ENCODE measurements at regions not wholly inside any gene's neighbourhood (a gene's known extent, or its start where the extent isn't known, plus 50 kb on each side); places are given as distances from the start of the nearest gene placed in this dataset.

GRCh38 chr6:90432937-90433336 is 136.3 kb upstream of the BACH2 start:
- no peaks in the 10 kb centered on the region for H3K27me3 ChIP-seq (replicated peaks; ENCODE audit: insufficient read depth, low read length)
- no peak for TF ChIP-seq EZH2phosphoT487 (IDR thresholded peaks at IDR 0.05; ENCODE audit: low read length)
- no peak for TF ChIP-seq CTCF (IDR thresholded peaks at IDR 0.05; ENCODE audit: low read length)
- no peak overlapping the region for H3K4me2 ChIP-seq (ENCODE audit: low read depth, low read length)
- H3K4me1 ChIP-seq (ENCODE audit: low read length) = peaks cover 6% of the 10 kb centered on the region
- H3K36me3 ChIP-seq (replicated peaks; ENCODE audit: insufficient read depth, low read length) = no peaks in the 10 kb centered on the region
- peak; percentile 10 for DNase-seq
- H4K20me1 ChIP-seq (ENCODE audit: insufficient read depth, low read length) = no peaks in the 10 kb centered on the region
- no peaks in the 10 kb centered on the region for H3F3A ChIP-seq (ENCODE audit: insufficient read depth, low read length)
- H3K9me2 ChIP-seq (replicated peaks; ENCODE audit: insufficient read depth, low read length) = no peaks in the 10 kb centered on the region
- no peaks in the 10 kb centered on the region for H3K79me2 ChIP-seq (ENCODE audit: low read length)
- no peak overlapping the region for H3K9ac ChIP-seq (ENCODE audit: low read length)
- H3K4me3 ChIP-seq (ENCODE audit: low read length) = no peak overlapping the region
- no peaks in the 10 kb centered on the region for H3K9me3 ChIP-seq (replicated peaks; ENCODE audit: insufficient read depth, low read length)
- H2AFZ ChIP-seq (ENCODE audit: low read length) = no peak overlapping the region
- peak overlapping the region; percentile 5; the same call in 1 of the 2 replicates for H3K27ac ChIP-seq (ENCODE audit: low read length)

GRCh38 chr6:90432041-90432775 is 135.6 kb upstream of the BACH2 start:
- no peaks in the 10 kb centered on the region for H3F3A ChIP-seq (ENCODE audit: insufficient read depth, low read length)
- no peak overlapping the region for H3K4me3 ChIP-seq (ENCODE audit: low read length)
- H3K4me1 ChIP-seq (ENCODE audit: low read length) = peaks cover 6% of the 10 kb centered on the region
- H3K36me3 ChIP-seq (replicated peaks; ENCODE audit: insufficient read depth, low read length) = no peaks in the 10 kb centered on the region
- H3K9me3 ChIP-seq (replicated peaks; ENCODE audit: insufficient read depth, low read length) = no peaks in the 10 kb centered on the region
- H3K79me2 ChIP-seq (ENCODE audit: low read length) = no peaks in the 10 kb centered on the region
- H3K9me2 ChIP-seq (replicated peaks; ENCODE audit: insufficient read depth, low read length) = no peaks in the 10 kb centered on the region
- no peak overlapping the region for H3K9ac ChIP-seq (ENCODE audit: low read length)
- H3K27ac ChIP-seq (ENCODE audit: low read length) = no peak overlapping the region
- no peak for DNase-seq
- H3K4me2 ChIP-seq (ENCODE audit: low read depth, low read length) = no peak overlapping the region
- H2AFZ ChIP-seq (ENCODE audit: low read length) = no peak overlapping the region
- TF ChIP-seq EZH2 (optimal IDR thresholded peaks at IDR 0.05; ENCODE audit: low read depth, low read length) = no peak
- no peak for TF ChIP-seq CTCF (IDR thresholded peaks at IDR 0.05; ENCODE audit: low read length)
- no peak for TF ChIP-seq EZH2phosphoT487 (IDR thresholded peaks at IDR 0.05; ENCODE audit: low read length)
- no peaks in the 10 kb centered on the region for H4K20me1 ChIP-seq (ENCODE audit: insufficient read depth, low read length)
- H3K27me3 ChIP-seq (replicated peaks; ENCODE audit: insufficient read depth, low read length) = no peaks in the 10 kb centered on the region

GRCh38 chr6:90431576-90431975 is 134.9 kb upstream of the BACH2 start:
- Histone ChIP-seq H3K4me1 (ENCODE audit: low read length) (peaks cover 6% of the 10 kb centered on the region), H3K9me2 (replicated peaks; ENCODE audit: insufficient read depth, low read length) (no peaks in the 10 kb centered on the region), H3K9ac (ENCODE audit: low read length) (no peak overlapping the region), H3F3A (ENCODE audit: insufficient read depth, low read length) (no peaks in the 10 kb centered on the region), H3K4me3 (ENCODE audit: low read length) (no peak overlapping the region), H3K27me3 (replicated peaks; ENCODE audit: insufficient read depth, low read length) (no peaks in the 10 kb centered on the region), H3K4me2 (ENCODE audit: low read depth, low read length) (no peak overlapping the region), H3K27ac (ENCODE audit: low read length) (no peak overlapping the region), H4K20me1 (ENCODE audit: insufficient read depth, low read length) (no peaks in the 10 kb centered on the region), H2AFZ (ENCODE audit: low read length) (no peak overlapping the region), H3K9me3 (replicated peaks; ENCODE audit: insufficient read depth, low read length) (no peaks in the 10 kb centered on the region), H3K36me3 (replicated peaks; ENCODE audit: insufficient read depth, low read length) (no peaks in the 10 kb centered on the region), H3K79me2 (ENCODE audit: low read length) (no peaks in the 10 kb centered on the region)
- TF ChIP-seq CTCF (IDR thresholded peaks at IDR 0.05; ENCODE audit: low read length) (no peak), EZH2 (optimal IDR thresholded peaks at IDR 0.05; ENCODE audit: low read depth, low read length) (no peak), EZH2phosphoT487 (IDR thresholded peaks at IDR 0.05; ENCODE audit: low read length) (no peak)
- no peak for DNase-seq

All from MM.1S (cell line).